ENCODE measurements at regions not wholly inside any gene's neighbourhood (a gene's known extent, or its start where the extent isn't known, plus 50 kb on each side); places are given as distances from the start of the nearest gene placed in this dataset.

DNA sequence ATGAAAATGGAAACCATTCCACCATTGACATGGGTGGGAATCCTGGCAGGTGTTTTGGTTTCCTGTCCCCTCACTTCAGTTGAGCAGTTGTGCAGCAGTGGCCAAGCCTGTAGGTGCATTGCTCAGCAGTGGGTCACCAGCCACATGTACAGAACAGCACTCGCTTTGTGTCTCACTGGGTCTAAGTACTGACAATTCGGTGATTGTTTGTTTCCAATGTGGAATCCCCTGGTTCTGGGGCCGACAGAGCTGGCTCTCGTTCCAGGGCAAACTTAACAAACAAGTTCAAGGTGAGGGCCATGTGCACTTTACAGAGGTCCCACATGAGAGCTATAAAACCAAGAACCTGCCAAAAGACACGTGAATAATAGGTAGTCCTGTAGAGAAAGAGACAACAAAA, 54.1 kb upstream of the SPATA13 start:
- DNase-seq, result no peak
- Mint-ChIP-seq H3K27ac (no peak overlapping the region), H3K27me3 (ENCODE audit: insufficient read depth) (peaks cover 7% of the 10 kb centered on the region), H3K4me3 (no peak overlapping the region), H3K9me3 (no peaks in the 10 kb centered on the region), H3K36me3 (ENCODE audit: low read depth) (no peaks in the 10 kb centered on the region), H3K4me1 (ENCODE audit: low read depth) (no peaks in the 10 kb centered on the region)
- TF ChIP-seq, protein P1, sequence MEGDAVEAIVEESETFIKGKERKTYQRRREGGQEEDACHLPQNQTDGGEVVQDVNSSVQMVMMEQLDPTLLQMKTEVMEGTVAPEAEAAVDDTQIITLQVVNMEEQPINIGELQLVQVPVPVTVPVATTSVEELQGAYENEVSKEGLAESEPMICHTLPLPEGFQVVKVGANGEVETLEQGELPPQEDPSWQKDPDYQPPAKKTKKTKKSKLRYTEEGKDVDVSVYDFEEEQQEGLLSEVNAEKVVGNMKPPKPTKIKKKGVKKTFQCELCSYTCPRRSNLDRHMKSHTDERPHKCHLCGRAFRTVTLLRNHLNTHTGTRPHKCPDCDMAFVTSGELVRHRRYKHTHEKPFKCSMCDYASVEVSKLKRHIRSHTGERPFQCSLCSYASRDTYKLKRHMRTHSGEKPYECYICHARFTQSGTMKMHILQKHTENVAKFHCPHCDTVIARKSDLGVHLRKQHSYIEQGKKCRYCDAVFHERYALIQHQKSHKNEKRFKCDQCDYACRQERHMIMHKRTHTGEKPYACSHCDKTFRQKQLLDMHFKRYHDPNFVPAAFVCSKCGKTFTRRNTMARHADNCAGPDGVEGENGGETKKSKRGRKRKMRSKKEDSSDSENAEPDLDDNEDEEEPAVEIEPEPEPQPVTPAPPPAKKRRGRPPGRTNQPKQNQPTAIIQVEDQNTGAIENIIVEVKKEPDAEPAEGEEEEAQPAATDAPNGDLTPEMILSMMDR (IDR thresholded peaks at IDR 0.05), result no peak

DNA sequence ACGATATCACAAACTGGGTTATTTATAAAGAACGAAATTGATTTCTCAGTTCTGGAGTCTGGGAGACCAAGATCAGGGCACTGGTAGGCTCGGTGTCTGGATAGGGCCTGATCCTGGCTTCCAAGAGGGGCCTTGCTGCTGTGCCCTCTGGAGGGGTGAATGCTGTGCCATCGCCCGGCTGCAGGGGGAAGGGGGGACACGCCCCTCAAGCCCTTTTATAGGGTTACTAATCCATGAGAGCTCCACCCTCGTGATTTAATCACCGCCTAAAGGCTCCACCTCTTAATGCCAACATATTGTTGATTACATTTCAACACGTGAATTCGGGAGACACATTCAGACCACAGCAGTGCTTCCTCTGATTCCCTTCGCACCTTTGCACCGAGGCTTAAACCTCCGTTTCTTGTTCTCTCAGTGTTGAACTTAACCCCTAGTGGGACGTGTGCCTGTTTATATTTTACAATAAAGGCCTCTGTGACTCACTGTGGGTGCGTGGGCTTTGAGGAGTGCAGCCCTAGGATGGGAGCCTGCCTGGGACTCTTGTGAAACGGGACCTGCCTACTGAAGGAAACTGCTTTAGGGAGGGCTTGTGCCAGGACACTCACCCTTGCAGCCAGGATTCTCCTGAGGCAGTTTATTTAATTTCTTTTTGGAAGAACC, 52.4 kb upstream of the SPATA13 start:
- H3K4me3 Mint-ChIP-seq, result no peak overlapping the region
- no peak for DNase-seq
- H3K27me3 Mint-ChIP-seq (ENCODE audit: insufficient read depth), result peaks cover 12% of the 10 kb centered on the region
- no peaks in the 10 kb centered on the region for H3K36me3 Mint-ChIP-seq (ENCODE audit: low read depth)
- H3K9me3 Mint-ChIP-seq, result no peaks in the 10 kb centered on the region
- no peak overlapping the region for H3K27ac Mint-ChIP-seq
- no peaks in the 10 kb centered on the region for H3K4me1 Mint-ChIP-seq (ENCODE audit: low read depth)
- TF ChIP-seq, protein P1 (IDR thresholded peaks at IDR 0.05), result no peak

DNA sequence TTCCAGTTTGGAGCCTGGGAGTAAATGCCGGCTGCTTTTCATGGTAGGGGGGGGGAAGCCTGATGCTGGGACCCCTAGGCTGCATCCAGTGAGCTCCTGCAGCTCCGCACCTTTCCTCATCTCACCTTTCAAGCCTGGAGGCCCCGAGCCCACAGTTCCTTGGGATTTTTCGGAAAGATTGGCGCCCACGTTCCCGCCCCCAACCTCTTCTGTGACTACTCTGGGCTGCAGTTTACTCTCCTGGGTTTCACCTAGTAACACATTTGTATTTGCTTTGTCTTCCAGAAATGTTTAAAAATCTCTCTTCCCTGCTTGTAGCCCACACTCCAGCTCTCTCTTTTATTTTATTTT, 51.9 kb upstream of the SPATA13 start:
- Mint-ChIP-seq H3K9me3 (no peaks in the 10 kb centered on the region), H3K27ac (no peak overlapping the region), H3K4me1 (ENCODE audit: low read depth) (no peaks in the 10 kb centered on the region), H3K4me3 (no peak overlapping the region), H3K36me3 (ENCODE audit: low read depth) (no peaks in the 10 kb centered on the region), H3K27me3 (ENCODE audit: insufficient read depth) (peaks cover 14% of the 10 kb centered on the region)
- TF ChIP-seq, protein P1 (IDR thresholded peaks at IDR 0.05), result no peak
- no peak for DNase-seq

DNA sequence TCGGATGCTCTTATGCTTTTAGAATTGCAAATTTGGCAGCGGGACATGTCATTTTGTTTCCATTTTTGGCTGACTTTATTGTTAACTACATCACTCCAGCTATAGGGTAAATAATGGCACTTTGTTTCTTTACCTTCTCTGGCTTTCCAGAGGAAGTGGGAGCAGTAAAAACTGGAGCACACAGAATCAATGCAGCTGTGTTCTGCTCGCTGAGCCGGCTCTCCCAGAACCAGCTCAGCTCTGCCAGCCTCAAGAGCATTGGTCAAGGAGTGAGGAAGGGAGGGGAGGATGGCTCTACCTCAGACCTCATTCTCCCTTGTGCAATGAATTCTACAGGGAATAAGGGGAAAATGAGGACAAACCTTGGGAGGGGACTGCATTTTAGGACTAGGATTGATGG, 50.5 kb upstream of the SPATA13 start:
- TF ChIP-seq, protein P1 (IDR thresholded peaks at IDR 0.05), result no peak
- Mint-ChIP-seq H3K27me3 (ENCODE audit: insufficient read depth) (peaks cover 12% of the 10 kb centered on the region), H3K36me3 (ENCODE audit: low read depth) (no peaks in the 10 kb centered on the region), H3K27ac (no peak overlapping the region), H3K4me1 (ENCODE audit: low read depth) (no peaks in the 10 kb centered on the region), H3K9me3 (no peaks in the 10 kb centered on the region), H3K4me3 (no peak overlapping the region)
- no peak for DNase-seq
